NT2/D1 (cell line): ENCODE measurements at regions not wholly inside any gene's neighbourhood (a gene's known extent, or its start where the extent isn't known, plus 50 kb on each side); places are given as distances from the start of the nearest gene placed in this dataset.
"Not testable (repeated sequence)": the region's sequence is repeated elsewhere in the genome, so short reads cannot be mapped to it uniquely, and the experiment has no call there.

Experiments
- DNase-seq: peaks from one replicate; pipeline ENCODE4 v3.0.0-alpha.2; 2011; ENCODE audit warnings: low read depth, low spot score
- H3K27me3 ChIP-seq: 2 replicates; pipeline ENCODE4 v1.6.0; 2011; ENCODE audit warnings: mild to moderate bottlenecking; ENCODE audit not compliant: insufficient read length, insufficient read depth
- H3K36me3 ChIP-seq: 2 replicates; pipeline ENCODE4 v1.6.1; 2011; ENCODE audit warnings: mild to moderate bottlenecking, low read length, mixed read lengths; ENCODE audit not compliant: insufficient read depth, insufficient read length
- H3K4me1 ChIP-seq: 2 replicates; pipeline ENCODE4 v1.5.1; 2011; ENCODE audit not compliant: insufficient read depth, insufficient read length
- H3K4me3 ChIP-seq: 2 replicates; pipeline ENCODE4 v1.5.1; 2011; ENCODE audit warnings: low read depth; ENCODE audit not compliant: insufficient read length
- H3K9ac ChIP-seq: 2 replicates; pipeline ENCODE4 v1.6.0; 2011; ENCODE audit warnings: low read depth; ENCODE audit not compliant: insufficient read length
- H3K9me3 ChIP-seq: 2 replicates; pipeline ENCODE4 v1.5.1; 2011; ENCODE audit warnings: mild to moderate bottlenecking, low read length; ENCODE audit not compliant: insufficient read depth
- SUZ12 ChIP-seq: IDR thresholded peaks from 2 replicates; pipeline ENCODE4 v1.6.1; 2011; ENCODE audit not compliant: insufficient read length, insufficient read depth; ENCODE audit errors: extremely low read depth
- YY1 ChIP-seq: IDR thresholded peaks from 2 replicates; pipeline ENCODE4 v1.6.1; 2011; ENCODE audit not compliant: insufficient read length, insufficient read depth
- ZNF274 ChIP-seq: IDR thresholded peaks from 2 replicates; pipeline ENCODE4 v1.6.1; 2011; ENCODE audit warnings: mild to moderate bottlenecking, low read depth, low read length

DNA sequence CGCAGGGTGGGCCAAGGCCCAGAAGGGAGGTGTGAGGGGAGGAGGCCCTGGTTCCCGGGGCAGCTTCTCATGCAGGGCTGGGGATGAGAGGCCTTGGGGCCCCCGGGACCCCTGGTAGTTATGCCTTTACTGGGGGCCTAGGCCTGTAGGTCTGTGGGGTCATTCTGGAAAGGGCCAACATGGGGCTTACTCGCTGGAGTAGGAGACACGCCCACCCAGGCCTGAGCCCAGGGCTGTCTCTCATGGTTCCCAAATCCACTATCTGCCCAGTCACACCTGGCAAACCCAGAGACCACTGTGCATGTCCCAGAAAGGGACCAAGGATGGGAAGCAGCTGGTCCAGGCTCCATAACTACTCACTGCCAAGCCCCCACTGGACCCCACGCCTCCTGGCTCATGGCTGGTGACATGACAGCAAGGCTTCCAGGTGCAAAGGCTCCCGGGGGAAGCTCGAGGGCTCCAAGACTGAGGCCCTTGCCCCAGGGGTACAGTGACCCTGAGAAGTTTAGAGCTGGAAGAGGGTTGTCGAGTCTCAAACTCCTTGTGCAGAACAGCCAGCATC, 64.2 kb upstream of the ATP12A start:
- Histone ChIP-seq H3K4me1 (no peaks in the 10 kb centered on the region), H3K27me3 (no peaks in the 10 kb centered on the region), H3K4me3 (no peak overlapping the region), H3K9ac (no peak overlapping the region), H3K9me3 (no peaks in the 10 kb centered on the region), H3K36me3 (no peaks in the 10 kb centered on the region)
- TF ChIP-seq YY1 (no peak), ZNF274 (no peak), SUZ12 (no peak)
- DNase-seq = no peak

DNA sequence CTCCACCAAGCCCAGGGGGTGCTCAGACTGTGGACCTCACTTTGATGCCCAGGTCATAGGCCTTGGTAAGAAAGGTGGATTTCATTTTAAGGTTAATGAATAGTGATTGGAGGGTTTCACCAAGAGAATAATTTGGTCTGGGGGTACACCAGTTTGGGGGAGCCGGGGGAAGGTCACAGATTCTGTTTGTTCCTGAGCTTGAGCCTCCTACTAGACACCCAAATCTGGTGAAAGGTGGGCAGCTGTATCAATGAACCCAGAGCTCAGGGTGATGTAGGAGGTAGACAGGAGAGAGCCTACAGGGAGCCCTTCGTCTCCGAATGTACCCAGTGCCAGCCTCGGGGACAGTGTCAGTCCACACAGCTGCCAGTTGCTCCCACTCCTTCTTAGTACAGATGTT, 63.7 kb upstream of the ATP12A start:
- Histone ChIP-seq H3K36me3 (no peaks in the 10 kb centered on the region), H3K4me3 (no peak overlapping the region), H3K27me3 (no peaks in the 10 kb centered on the region)

DNA sequence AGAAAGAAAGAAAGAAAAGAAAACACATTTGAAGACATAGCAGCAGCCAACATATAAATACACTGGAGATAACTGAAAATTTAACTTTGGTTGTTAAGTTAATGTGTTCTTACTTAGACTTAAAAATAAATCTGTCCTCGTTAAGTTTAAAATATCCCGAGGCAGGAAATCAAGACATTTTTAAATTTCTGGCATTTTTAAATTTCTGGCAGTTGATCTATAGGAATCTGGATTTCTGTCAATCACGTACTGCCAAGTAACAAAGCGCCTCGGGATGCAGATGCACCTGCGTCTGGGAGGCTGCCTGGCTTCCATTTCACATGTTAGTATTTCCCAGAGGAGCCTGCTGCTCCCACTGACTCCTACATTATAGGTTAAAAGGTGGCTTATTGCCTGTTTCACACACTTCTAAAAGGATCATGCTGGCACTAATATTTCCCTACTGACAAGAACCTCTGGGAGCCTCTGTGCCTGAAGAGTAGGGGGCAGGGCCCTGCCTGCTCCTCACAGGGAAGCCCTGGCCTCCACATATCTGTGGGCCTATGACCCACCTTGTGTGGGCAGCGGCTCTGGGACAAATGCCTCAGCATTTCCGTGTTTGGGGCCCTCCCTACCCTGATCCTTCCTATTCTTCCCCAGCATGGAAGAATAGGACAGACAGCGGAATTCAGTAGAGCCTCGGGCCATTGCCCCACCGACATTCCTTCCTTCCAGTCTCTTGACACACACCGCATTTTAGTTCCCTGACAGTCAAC, 62.8 kb upstream of the ATP12A start:
- no peaks in the 10 kb centered on the region for H3K27me3 ChIP-seq
- no peak overlapping the region for H3K4me3 ChIP-seq
- H3K4me1 ChIP-seq = no peaks in the 10 kb centered on the region
- H3K9ac ChIP-seq = no peak overlapping the region
- no peaks in the 10 kb centered on the region for H3K9me3 ChIP-seq
- H3K36me3 ChIP-seq = no peaks in the 10 kb centered on the region
- no peak for DNase-seq
- TF ChIP-seq ZNF274 = no peak
- TF ChIP-seq YY1 = no peak
- TF ChIP-seq SUZ12 = no peak

More for the DNA sequence above, 63.7 kb upstream of the ATP12A start:
- DNase-seq = no peak
- TF ChIP-seq YY1 (no peak), SUZ12 (no peak), ZNF274 (no peak)
- Histone ChIP-seq H3K4me1 (no peaks in the 10 kb centered on the region), H3K9ac (no peak overlapping the region), H3K9me3 (no peaks in the 10 kb centered on the region)

DNA sequence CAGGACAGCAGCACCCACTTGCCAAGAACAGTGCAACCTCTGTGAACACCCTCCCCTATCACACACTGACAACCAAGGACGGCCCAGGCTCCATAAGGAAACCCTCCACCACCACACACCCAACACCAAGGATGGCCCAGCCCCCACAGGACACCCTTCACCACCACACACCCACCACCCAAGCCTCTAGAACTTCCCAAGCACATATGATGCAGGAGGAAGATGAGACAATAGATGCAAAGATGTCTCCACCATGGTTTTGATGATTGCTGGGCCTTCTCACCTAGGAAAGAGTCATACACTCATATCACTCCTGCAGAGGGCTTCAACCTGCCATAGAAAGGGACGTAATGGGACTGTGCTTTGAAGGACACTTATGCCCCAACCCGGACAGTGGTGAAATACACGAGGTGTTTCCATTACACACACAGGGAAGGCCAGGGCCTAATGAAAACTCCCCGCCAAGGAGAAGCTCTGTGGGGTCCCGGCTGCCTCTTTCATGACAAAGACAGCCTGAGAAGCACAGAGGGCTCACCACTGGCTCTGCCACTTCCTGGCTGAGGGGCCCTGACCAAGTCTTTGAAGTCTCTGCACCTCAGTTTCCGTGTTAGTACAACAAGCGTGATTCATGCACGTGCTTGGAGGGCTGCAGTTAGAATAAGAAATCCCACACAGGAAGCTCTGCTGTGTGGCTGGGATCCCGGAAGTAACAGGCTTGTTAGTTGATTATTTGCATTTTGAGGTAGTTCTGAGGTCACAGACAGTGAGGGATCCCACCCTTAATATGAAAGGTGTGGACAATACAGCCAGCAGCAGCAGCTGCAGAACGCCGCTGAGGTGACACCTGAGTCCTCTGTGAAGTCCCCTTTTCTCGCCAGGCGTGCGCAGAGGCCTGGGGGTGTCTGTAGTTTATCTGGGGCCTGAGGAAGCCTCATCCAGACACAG, 61.9 kb upstream of the ATP12A start:
- DNase-seq = no peak
- TF ChIP-seq SUZ12 = no peak
- TF ChIP-seq ZNF274 = no peak
- TF ChIP-seq YY1 = no peak

DNA sequence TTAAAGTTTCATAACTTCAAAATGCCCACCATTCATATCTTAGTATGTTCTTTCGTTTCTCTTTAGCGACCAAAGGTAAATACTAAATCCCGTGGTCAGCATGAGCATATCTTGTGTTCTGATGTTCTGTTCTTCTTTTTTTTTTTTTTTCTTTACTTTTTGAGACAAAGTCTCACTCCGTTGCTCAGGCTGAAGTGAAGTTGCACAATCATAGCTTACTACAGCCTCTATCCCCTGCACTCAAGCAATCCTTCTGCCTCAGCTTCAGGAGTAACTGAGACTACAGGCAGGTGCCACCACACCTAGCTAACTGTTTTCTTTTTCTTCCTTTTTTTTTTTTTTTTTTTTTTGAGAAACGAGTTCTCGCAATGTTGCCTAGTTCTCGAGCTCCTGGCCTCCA, 60.9 kb upstream of the ATP12A start:
- H3K4me1 ChIP-seq = no peaks in the 10 kb centered on the region
- H3K36me3 ChIP-seq = no peaks in the 10 kb centered on the region
- H3K9ac ChIP-seq = no peak overlapping the region

More for the DNA sequence above, 61.9 kb upstream of the ATP12A start:
- Histone ChIP-seq H3K9ac (no peak overlapping the region), H3K9me3 (peaks cover 5% of the 10 kb centered on the region; the same call in 1 of the 2 replicates), H3K4me1 (no peaks in the 10 kb centered on the region), H3K27me3 (no peaks in the 10 kb centered on the region), H3K36me3 (no peaks in the 10 kb centered on the region), H3K4me3 (no peak overlapping the region)

DNA sequence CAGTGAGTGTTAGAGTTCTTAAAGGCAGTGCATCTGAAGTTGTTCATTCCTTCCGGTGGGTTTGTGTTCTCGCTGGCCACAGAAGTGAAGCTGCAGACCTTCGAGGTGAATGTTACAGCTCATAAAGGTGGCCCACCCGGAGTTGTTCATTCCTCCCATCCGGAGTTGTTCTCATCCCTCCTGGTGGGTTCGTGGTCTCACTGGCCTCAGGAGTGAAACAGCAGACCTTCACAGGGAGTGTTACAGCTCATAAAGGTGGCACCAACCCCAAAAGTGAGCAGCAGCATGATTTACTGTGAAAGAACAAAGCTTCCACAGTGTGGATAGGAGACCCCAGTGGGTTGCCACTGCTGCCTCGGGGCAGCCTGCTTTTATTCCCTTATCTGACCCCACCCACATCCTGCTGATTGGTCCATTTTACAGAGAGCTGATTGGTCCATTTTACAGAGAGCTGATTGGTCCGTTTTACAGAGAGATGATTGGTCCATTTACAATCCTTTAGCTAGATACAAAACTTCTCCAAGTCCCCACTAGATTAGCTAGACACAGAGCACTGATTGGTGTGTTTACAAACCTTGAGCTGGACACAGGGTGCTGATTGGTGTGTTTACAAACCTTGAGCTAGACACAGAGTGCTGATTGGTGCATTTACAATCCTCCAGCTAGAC, 57.6 kb upstream of the ATP12A start:
- not testable (repeated sequence) for DNase-seq

More for the DNA sequence above, 60.9 kb upstream of the ATP12A start:
- no peak for TF ChIP-seq SUZ12
- TF ChIP-seq ZNF274 = no peak
- TF ChIP-seq YY1 = no peak
- H3K27me3 ChIP-seq = no peaks in the 10 kb centered on the region
- no peak overlapping the region for H3K4me3 ChIP-seq
- no peak for DNase-seq
- H3K9me3 ChIP-seq = peaks cover 7% of the 10 kb centered on the region; the same call in 1 of the 2 replicates

DNA sequence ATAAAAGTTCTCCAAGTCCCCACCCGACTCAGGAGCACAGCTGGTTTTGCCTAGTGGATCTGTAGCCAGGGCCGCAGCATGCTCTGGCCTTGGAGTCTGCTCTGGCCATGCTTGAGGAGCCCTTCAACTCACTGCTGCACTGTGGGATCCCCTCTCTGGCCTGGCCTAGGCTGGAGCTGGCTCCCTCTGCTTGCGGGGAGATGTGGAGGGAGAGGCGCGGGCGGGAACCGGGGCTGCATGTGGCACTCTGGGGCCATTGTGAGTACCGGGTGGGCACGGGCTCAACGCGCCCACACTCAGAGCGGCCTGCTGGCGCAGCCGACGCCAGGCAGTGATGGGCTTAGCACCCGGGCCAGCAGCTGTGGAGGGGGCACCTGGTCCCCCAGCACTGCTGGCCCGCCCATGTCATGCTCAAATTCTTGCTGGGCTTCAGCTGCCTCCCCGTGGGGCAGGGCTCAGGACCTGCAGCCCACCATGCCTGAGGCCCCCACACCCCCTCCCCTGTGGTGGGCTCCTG, 57.0 kb upstream of the ATP12A start:
- no peak for DNase-seq
- no peaks in the 10 kb centered on the region for H3K27me3 ChIP-seq
- peaks cover 2% of the 10 kb centered on the region for H3K4me1 ChIP-seq
- no peaks in the 10 kb centered on the region for H3K36me3 ChIP-seq
- H3K9me3 ChIP-seq = peaks cover 7% of the 10 kb centered on the region; the same call in 1 of the 2 replicates
- H3K9ac ChIP-seq = no peak overlapping the region
- no peak for TF ChIP-seq YY1
- TF ChIP-seq ZNF274 = no peak
- no peak for TF ChIP-seq SUZ12
- no peak overlapping the region for H3K4me3 ChIP-seq

More for the DNA sequence above, 57.6 kb upstream of the ATP12A start:
- H3K27me3 ChIP-seq, H3K36me3 ChIP-seq, H3K4me3 ChIP-seq, H3K4me1 ChIP-seq, H3K9ac ChIP-seq, H3K9me3 ChIP-seq: not testable (repeated sequence)
